BLaER1 (cell line): ENCODE measurements at regions not wholly inside any gene's neighbourhood (a gene's known extent, or its start where the extent isn't known, plus 50 kb on each side); places are given as distances from the start of the nearest gene placed in this dataset.

Source experiments
- H3K27ac ChIP-seq: shearing (Covaris generic); formaldehyde crosslinking; 2 replicates; pipeline ENCODE4 v1.8.1; 2022
- H3K27me3 ChIP-seq: shearing (Covaris generic); formaldehyde crosslinking; 2 replicates; pipeline ENCODE4 v1.8.1; 2022
- H3K36me3 ChIP-seq: shearing (Covaris generic); formaldehyde crosslinking; 2 replicates; pipeline ENCODE4 v1.8.1; 2022
- H3K4me1 ChIP-seq: shearing (Covaris generic); formaldehyde crosslinking; 2 replicates; pipeline ENCODE4 v1.8.1; 2022
- H3K4me2 ChIP-seq: shearing (Covaris generic); formaldehyde crosslinking; 2 replicates; pipeline ENCODE4 v1.8.1; 2022
- H3K4me3 ChIP-seq: shearing (Covaris generic); formaldehyde crosslinking; 2 replicates; pipeline ENCODE4 v1.8.1; 2022
- H3K9ac ChIP-seq: shearing (Covaris generic); formaldehyde crosslinking; 2 replicates; pipeline ENCODE4 v1.8.1; 2022
- H3K9me3 ChIP-seq: shearing (Covaris generic); formaldehyde crosslinking; 2 replicates; pipeline ENCODE4 v1.8.1; 2022
- H4K20me1 ChIP-seq: shearing (Covaris generic); formaldehyde crosslinking; 2 replicates; pipeline ENCODE4 v1.8.1; 2022
- Cebpa-rat ChIP-seq: shearing (Covaris generic); IDR thresholded peaks from 2 replicates; pipeline ENCODE4 v1.8.1; 2022

- Histone ChIP-seq H3K9ac (no peak overlapping the region), H3K27ac (no peak overlapping the region), H3K4me1 (no peaks in the 10 kb centered on the region), H3K9me3 (no peaks in the 10 kb centered on the region), H3K4me3 (no peak overlapping the region), H4K20me1 (no peaks in the 10 kb centered on the region), H3K4me2 (no peak overlapping the region), H3K36me3 (no peaks in the 10 kb centered on the region), H3K27me3 (no peaks in the 10 kb centered on the region)
- no peak for TF ChIP-seq Cebpa-rat
Measured at GRCh38 chr18:45526114-45526841, 89.0 kb upstream of the SLC14A2 start.

DNA sequence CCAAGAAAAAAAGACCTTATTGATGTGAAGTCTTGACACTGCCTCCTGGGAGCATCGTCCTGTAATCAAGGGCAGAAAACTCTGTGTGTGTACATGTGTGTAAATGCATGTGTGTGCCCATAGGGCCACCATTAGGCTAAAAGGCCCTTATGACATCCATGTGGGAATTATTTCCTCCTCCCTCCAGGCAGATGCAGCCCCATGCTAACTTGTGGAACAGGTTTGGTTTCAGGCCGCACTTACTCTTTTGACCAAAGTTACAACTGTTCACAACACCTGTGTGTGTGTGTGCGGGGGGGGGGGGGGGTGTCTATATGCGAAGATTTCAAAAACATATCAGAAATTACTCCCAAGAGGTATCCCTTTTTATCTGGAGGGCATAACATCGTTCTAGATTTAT, 87.4 kb upstream of the SLC14A2 start:
- Histone ChIP-seq H3K4me3 (no peak overlapping the region), H3K4me1 (no peaks in the 10 kb centered on the region), H4K20me1 (no peaks in the 10 kb centered on the region), H3K4me2 (no peak overlapping the region), H3K9ac (no peak overlapping the region), H3K27me3 (no peaks in the 10 kb centered on the region), H3K36me3 (no peaks in the 10 kb centered on the region), H3K9me3 (no peaks in the 10 kb centered on the region), H3K27ac (no peak overlapping the region)
- TF ChIP-seq Cebpa-rat = no peak

DNA sequence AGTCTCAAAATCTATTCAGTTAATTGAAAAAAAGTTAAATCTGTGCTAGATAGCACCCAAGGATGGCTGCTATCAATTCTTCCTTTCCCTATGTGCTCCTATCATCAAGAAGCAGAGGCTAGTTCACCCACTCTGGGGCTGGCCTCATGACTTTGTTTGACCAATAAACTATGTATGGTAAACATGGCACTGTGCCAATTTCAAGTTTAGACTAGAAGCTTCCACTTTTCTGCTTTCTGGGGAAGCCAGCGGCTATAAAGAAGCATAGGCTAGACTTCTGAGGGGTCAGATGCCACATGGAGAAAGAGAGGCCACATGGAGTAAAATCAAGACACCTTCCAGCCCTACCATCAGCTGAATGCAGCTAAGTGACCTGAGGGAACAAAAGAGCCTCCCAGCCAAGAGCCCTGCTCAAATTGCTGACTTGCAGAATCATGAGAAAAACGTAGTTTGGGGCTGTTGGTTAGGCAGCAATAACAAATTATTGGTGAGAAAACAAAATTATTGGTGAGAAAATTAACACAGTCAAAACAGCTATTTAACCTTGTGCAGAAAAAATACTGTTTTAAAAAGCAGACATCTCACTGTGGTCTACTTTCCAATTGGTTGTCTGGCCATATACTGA, 86.5 kb upstream of the SLC14A2 start:
- no peaks in the 10 kb centered on the region for H3K27me3 ChIP-seq
- no peak overlapping the region for H3K9ac ChIP-seq
- H4K20me1 ChIP-seq = no peaks in the 10 kb centered on the region
- H3K4me1 ChIP-seq = no peaks in the 10 kb centered on the region
- H3K4me3 ChIP-seq = no peak overlapping the region
- no peak overlapping the region for H3K4me2 ChIP-seq
- no peaks in the 10 kb centered on the region for H3K9me3 ChIP-seq
- TF ChIP-seq Cebpa-rat = no peak
- H3K36me3 ChIP-seq = no peaks in the 10 kb centered on the region
- H3K27ac ChIP-seq = no peak overlapping the region

DNA sequence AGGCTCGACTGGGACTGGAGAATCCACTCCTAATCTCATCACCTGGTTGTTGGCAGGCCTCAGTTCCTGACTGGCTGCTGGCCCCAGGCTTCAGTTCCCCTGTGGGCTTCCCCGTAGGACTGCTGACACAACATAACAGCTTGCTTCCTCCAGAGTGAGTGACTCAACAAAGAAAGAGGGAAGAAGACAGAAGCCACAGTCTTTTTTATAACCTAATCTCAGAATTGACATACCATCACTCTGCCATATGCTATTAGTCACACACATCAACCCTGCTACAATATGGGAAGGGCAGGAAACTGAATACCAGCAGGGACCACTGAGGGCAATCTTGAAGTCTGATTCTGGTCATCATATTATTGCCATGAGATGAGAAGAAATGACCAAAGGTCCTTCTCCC, 76.8 kb upstream of the SLC14A2 start:
- H3K4me2 ChIP-seq = no peak overlapping the region
- H3K27me3 ChIP-seq = no peaks in the 10 kb centered on the region
- H3K9me3 ChIP-seq = peaks cover 16% of the 10 kb centered on the region
- no peak overlapping the region for H3K9ac ChIP-seq
- no peak for TF ChIP-seq Cebpa-rat
- no peaks in the 10 kb centered on the region for H4K20me1 ChIP-seq
- H3K4me3 ChIP-seq = no peak overlapping the region
- H3K36me3 ChIP-seq = no peaks in the 10 kb centered on the region
- peaks cover 6% of the 10 kb centered on the region; the same call in 1 of the 2 replicates for H3K4me1 ChIP-seq
- H3K27ac ChIP-seq = no peak overlapping the region

DNA sequence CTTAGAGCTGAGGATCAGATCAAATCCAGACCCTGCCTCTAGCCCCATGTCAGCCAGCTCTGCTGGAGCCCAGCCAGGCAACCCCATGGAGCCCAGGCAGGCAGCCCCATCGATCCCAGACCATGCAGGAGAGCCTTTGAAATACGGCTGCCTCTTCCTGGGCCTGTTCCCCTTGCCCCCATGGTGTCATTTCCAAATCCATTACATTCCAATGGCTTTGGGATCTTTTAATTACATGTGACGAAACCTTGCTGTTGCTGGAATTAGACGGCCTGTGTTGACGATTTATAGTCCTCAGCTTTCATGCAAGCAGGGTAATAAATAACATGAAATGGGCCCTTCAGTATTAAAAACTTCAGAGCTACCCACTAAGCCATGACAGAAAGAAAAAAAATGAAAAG, 75.8 kb upstream of the SLC14A2 start:
- Histone ChIP-seq H3K9me3 (peaks cover 16% of the 10 kb centered on the region), H3K36me3 (no peaks in the 10 kb centered on the region)
- TF ChIP-seq Cebpa-rat = no peak

GRCh38 chr18:45540125-45540524, 75.2 kb upstream of the SLC14A2 start:
- Histone ChIP-seq H3K27ac (no peak overlapping the region), H3K36me3 (no peaks in the 10 kb centered on the region), H3K27me3 (no peaks in the 10 kb centered on the region), H4K20me1 (no peaks in the 10 kb centered on the region), H3K9me3 (peaks cover 16% of the 10 kb centered on the region), H3K4me3 (no peak overlapping the region), H3K4me2 (no peak overlapping the region), H3K9ac (no peak overlapping the region), H3K4me1 (peaks cover 7% of the 10 kb centered on the region)
- no peak for TF ChIP-seq Cebpa-rat

More for the DNA sequence above, 75.8 kb upstream of the SLC14A2 start:
- Histone ChIP-seq H3K27me3 (no peaks in the 10 kb centered on the region), H3K4me1 (peaks cover 6% of the 10 kb centered on the region; the same call in 1 of the 2 replicates), H3K9ac (no peak overlapping the region), H4K20me1 (no peaks in the 10 kb centered on the region), H3K27ac (no peak overlapping the region), H3K4me2 (no peak overlapping the region), H3K4me3 (no peak overlapping the region)

GRCh38 chr18:45541421-45541820, 73.9 kb upstream of the SLC14A2 start:
- Histone ChIP-seq H3K4me3 (no peak overlapping the region), H3K36me3 (no peaks in the 10 kb centered on the region), H3K9me3 (peaks cover 16% of the 10 kb centered on the region), H3K27me3 (no peaks in the 10 kb centered on the region), H4K20me1 (no peaks in the 10 kb centered on the region), H3K9ac (no peak overlapping the region), H3K27ac (no peak overlapping the region), H3K4me1 (peaks cover 15% of the 10 kb centered on the region), H3K4me2 (no peak overlapping the region)
- TF ChIP-seq Cebpa-rat = no peak

GRCh38 chr18:45542043-45542442, 73.2 kb upstream of the SLC14A2 start:
- TF ChIP-seq Cebpa-rat = no peak
- H3K27me3 ChIP-seq = no peaks in the 10 kb centered on the region

DNA sequence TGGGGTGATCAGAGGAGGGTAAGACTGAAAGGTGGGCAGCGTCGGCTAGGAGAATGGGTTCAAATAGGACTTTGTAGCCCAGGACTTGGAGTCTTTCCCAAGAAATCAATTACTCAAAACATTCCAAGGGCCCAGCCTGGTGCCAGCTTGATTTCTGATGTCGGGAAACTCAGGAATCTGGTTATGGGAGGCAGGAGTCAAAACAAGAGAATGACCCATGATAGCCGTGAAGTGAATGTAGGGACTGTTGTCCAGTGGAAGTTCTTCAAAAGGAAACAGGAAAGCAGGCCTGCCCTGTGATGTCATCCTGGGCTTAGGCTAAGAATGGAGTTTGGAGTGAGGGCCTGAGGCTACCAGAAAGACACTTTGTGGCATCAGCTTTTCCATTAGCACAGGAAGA, 67.4 kb upstream of the SLC14A2 start:
- no peak for TF ChIP-seq Cebpa-rat
- H3K9me3 ChIP-seq = no peaks in the 10 kb centered on the region

More at GRCh38 chr18:45542043-45542442, 73.2 kb upstream of the SLC14A2 start:
- H3K36me3 ChIP-seq = no peaks in the 10 kb centered on the region
- no peak overlapping the region for H3K27ac ChIP-seq
- H3K4me2 ChIP-seq = no peak overlapping the region
- no peak overlapping the region for H3K4me3 ChIP-seq
- H3K9me3 ChIP-seq = peaks cover 16% of the 10 kb centered on the region
- peaks cover 15% of the 10 kb centered on the region for H3K4me1 ChIP-seq
- no peaks in the 10 kb centered on the region for H4K20me1 ChIP-seq
- no peak overlapping the region for H3K9ac ChIP-seq

GRCh38 chr18:45548614-45549013, 66.7 kb upstream of the SLC14A2 start:
- H3K27ac ChIP-seq = no peak overlapping the region
- H3K9me3 ChIP-seq = no peaks in the 10 kb centered on the region
- H3K36me3 ChIP-seq = no peaks in the 10 kb centered on the region
- peaks cover 9% of the 10 kb centered on the region; the same call in 1 of the 2 replicates for H3K4me1 ChIP-seq
- no peak for TF ChIP-seq Cebpa-rat
- H3K9ac ChIP-seq = no peak overlapping the region
- H3K27me3 ChIP-seq = no peaks in the 10 kb centered on the region
- no peak overlapping the region for H3K4me2 ChIP-seq
- H3K4me3 ChIP-seq = no peak overlapping the region
- H4K20me1 ChIP-seq = no peaks in the 10 kb centered on the region

More for the DNA sequence above, 67.4 kb upstream of the SLC14A2 start:
- Histone ChIP-seq H3K4me2 (no peak overlapping the region), H3K4me1 (peaks cover 9% of the 10 kb centered on the region; the same call in 1 of the 2 replicates), H3K9ac (no peak overlapping the region), H4K20me1 (no peaks in the 10 kb centered on the region), H3K4me3 (no peak overlapping the region), H3K27me3 (no peaks in the 10 kb centered on the region), H3K36me3 (no peaks in the 10 kb centered on the region), H3K27ac (no peak overlapping the region)
